K562 (cell line): ENCODE measurements at regions not wholly inside any gene's neighbourhood (a gene's known extent, or its start where the extent isn't known, plus 50 kb on each side); places are given as distances from the start of the nearest gene placed in this dataset.

Experiments used
- EZH2 ChIP-seq: IDR thresholded peaks from 2 replicates; pipeline ENCODE4 v1.6.1; 2012; ENCODE audit warnings: low read depth, mild to moderate bottlenecking, inconsistent platforms, low read length, borderline replicate concordance
- NR1H2 ChIP-seq: sonication (generic); formaldehyde crosslinking; IDR thresholded peaks from 2 replicates; pipeline ENCODE4 v1.4.0; 2020; ENCODE audit warnings: mild to moderate bottlenecking, missing genetic modification reagents

DNA sequence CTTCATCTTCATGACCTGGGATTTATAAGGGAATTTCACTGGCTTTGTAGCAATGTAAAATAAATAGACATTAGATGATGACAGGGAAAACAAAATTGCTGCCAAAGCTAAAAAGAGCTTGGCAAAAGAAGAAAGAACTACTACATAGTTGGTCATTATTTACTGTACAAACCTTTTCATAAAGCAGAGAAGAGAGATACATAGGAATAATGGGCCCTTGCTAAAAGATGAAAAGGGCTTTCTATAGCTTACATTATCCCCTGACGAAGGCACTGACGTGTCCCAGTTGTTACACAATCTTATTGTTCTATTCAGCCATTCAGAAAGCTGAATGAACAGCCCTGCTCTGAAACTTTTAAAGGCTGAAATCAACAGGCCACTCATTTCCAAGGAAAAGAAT is 57.1 kb downstream of the ZC3H11B start:
- no peak for TF ChIP-seq EZH2
- TF ChIP-seq NR1H2 (CRISPR knock-in tag), result no peak
